Tibial nerve (tissue), 4 donors: ENCODE measurements at regions not wholly inside any gene's neighbourhood (a gene's known extent, or its start where the extent isn't known, plus 50 kb on each side); places are given as distances from the start of the nearest gene placed in this dataset.

Experiments used
- DNase-seq, 2 donors: peaks; one replicate each; pipeline ENCODE4 v3.0.0-alpha.2; 2019; ENCODE audit warnings: low spot score in 2 of 2
- H3K27ac ChIP-seq, 4 donors: fragments of 200-600 bp; sonication (generic) in 3 of 4; one replicate each; pipeline ENCODE4 v1.5.1; 2017 to 2019; ENCODE audit warnings: mild to moderate bottlenecking in 1 of 4
- H3K27me3 ChIP-seq, 2 donors: fragments of 200-600 bp; sonication (generic) in 1 of 2; one replicate each; pipeline versions ENCODE4 v1.5.1 to v1.6.0; 2017 to 2019
- H3K36me3 ChIP-seq, 3 donors: fragments of 200-600 bp; sonication (generic); one replicate each; pipeline ENCODE4 v1.5.1; 2018 to 2019
- H3K4me1 ChIP-seq, 4 donors: fragments of 200-600 bp; sonication (generic) in 3 of 4; one replicate each; pipeline ENCODE4 v1.5.1; 2017 to 2019
- H3K4me3 ChIP-seq, 4 donors: fragments of 200-600 bp; sonication (generic) in 3 of 4; one replicate each; pipeline ENCODE4 v1.5.1; 2017 to 2019; ENCODE audit warnings: mild to moderate bottlenecking in 1 of 4, moderate library complexity in 1 of 4
- H3K9me3 ChIP-seq, 4 donors: fragments of 200-600 bp; sonication (generic) in 3 of 4; one replicate each; pipeline ENCODE4 v1.5.1; 2017 to 2019
- CTCF ChIP-seq, 5 experiments: fragments of 200-600 bp in 3 of 5; fragments of 450-650 bp in 2 of 5; sonication (generic) in 3 of 5; IDR thresholded peaks; one replicate each; pipeline ENCODE4 v1.5.1; 2016 to 2019; ENCODE audit warnings: antibody characterized with exemption in 5 of 5, mild to moderate bottlenecking in 3 of 5, moderate library complexity in 2 of 5
- EP300 ChIP-seq, 2 donors: sonication (generic); formaldehyde crosslinking; IDR thresholded peaks; one replicate each; pipeline ENCODE4 v1.6.1; 2017; ENCODE audit warnings: antibody characterized with exemption in 2 of 2, mild to moderate bottlenecking in 1 of 2
- POLR2A ChIP-seq, 2 donors: fragments of 450-650 bp; IDR thresholded peaks; one replicate each; pipeline ENCODE4 v1.6.1; 2017; ENCODE audit warnings: antibody characterized with exemption in 2 of 2, mild to moderate bottlenecking in 2 of 2, moderate library complexity in 2 of 2
- WGBS, 2 donors: methylation state at CpG; one replicate each; pipeline ENCODE4 v1.1.5; 2018; 5-methylcytosine and 5-hydroxymethylcytosine counted together

GRCh38 chr13:107576430-107576829, 638.9 kb downstream of the LIG4 start:
- H3K27ac ChIP-seq = no peak overlapping the region
- WGBS, 2 donors = 65 to 86% methylated on average over 1 of the region's 1 CpG
- no peak overlapping the region for H3K4me3 ChIP-seq
- no peaks in the 10 kb centered on the region for H3K27me3 ChIP-seq
- H3K9me3 ChIP-seq = no peaks in the 10 kb centered on the region
- no peaks in the 10 kb centered on the region for H3K36me3 ChIP-seq
- TF ChIP-seq CTCF (IDR thresholded peaks at IDR 0.05) (no peak), POLR2A (IDR thresholded peaks at IDR 0.05) (no peak), EP300 (IDR thresholded peaks at IDR 0.05) (no peak)
- no peak for DNase-seq
- no peaks in the 10 kb centered on the region for H3K4me1 ChIP-seq

DNA sequence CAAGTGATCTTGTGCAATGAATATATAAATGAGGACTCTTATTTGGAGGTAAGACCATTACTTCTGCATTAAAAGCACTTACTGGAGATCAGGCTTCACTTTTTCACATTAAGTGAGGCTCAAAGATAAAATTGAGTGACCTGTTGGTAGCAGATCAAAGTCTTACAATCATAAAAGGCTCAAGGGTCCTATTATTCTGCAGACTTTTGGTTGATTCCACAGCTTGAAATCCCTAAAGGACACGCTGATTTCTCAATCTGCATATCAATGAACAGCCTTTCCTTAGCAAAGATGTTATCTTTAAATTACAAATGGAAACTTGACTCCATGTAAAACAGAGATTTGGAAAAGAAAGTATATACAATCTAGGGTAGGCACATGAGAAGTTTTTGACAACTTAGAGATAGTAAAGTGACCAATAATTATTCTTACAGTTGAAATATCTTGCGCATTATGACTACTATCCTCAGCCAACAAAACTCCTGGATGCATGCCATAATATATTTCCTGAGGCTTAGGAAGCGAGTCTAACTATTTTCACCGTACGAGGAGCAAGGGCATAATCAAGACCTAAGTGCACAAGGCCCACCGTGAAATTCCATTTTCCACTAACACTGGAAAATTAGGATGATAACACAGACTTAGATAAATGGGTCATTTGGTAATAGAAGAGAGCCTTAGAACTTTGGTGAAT, 640.7 kb downstream of the LIG4 start:
- no peak for TF ChIP-seq CTCF (IDR thresholded peaks at IDR 0.05)
- TF ChIP-seq EP300 (IDR thresholded peaks at IDR 0.05) = no peak
- TF ChIP-seq POLR2A (IDR thresholded peaks at IDR 0.05) = no peak
- H3K36me3 ChIP-seq = no peaks in the 10 kb centered on the region
- no peak for DNase-seq
- H3K4me1 ChIP-seq = no peaks in the 10 kb centered on the region
- no peak overlapping the region for H3K4me3 ChIP-seq
- H3K27ac ChIP-seq = no peak overlapping the region
- no peaks in the 10 kb centered on the region for H3K27me3 ChIP-seq
- WGBS, 2 donors = 51 to 65% methylated on average over 6 of the region's 6 CpGs
- H3K9me3 ChIP-seq = no peaks in the 10 kb centered on the region

DNA sequence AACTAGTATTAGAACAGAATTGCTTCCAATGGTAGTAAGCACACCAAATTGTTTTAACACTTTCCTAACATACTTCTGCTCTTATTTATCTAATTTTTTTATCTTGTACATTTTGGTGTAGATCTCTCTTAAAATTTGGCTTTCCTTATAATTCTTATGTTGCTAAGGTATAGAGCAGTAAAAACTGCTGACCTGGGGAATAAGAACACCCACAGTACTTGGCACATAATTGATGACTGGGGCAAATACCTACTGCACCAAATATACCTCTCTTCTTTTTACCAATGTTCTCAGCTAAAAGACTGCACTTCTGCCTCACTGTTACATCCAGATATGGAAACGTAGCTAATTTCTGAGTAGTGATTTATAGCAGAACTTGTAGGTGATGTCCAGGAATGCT, 642.2 kb downstream of the LIG4 start:
- no peaks in the 10 kb centered on the region for H3K27me3 ChIP-seq
- no peaks in the 10 kb centered on the region for H3K9me3 ChIP-seq
- H3K36me3 ChIP-seq = no peaks in the 10 kb centered on the region
- H3K27ac ChIP-seq = no peak overlapping the region
- WGBS, 2 donors = 87% methylated on average over 1 of the region's 1 CpG
- no peak overlapping the region for H3K4me3 ChIP-seq
- no peak for TF ChIP-seq CTCF (IDR thresholded peaks at IDR 0.05)
- no peak for TF ChIP-seq POLR2A (IDR thresholded peaks at IDR 0.05)
- TF ChIP-seq EP300 (IDR thresholded peaks at IDR 0.05) = no peak
- DNase-seq = no peak
- H3K4me1 ChIP-seq = no peaks in the 10 kb centered on the region

GRCh38 chr13:107572156-107572555, 643.2 kb downstream of the LIG4 start:
- Histone ChIP-seq H3K36me3 (no peaks in the 10 kb centered on the region), H3K4me3 (no peak overlapping the region), H3K4me1 (no peaks in the 10 kb centered on the region), H3K27me3 (no peaks in the 10 kb centered on the region), H3K9me3 (no peaks in the 10 kb centered on the region), H3K27ac (no peak overlapping the region)
- DNase-seq = no peak
- TF ChIP-seq CTCF (IDR thresholded peaks at IDR 0.05) (no peak), EP300 (IDR thresholded peaks at IDR 0.05) (no peak), POLR2A (IDR thresholded peaks at IDR 0.05) (no peak)
- 37 to 54% methylated on average over 3 of the region's 3 CpGs for WGBS, 2 donors

DNA sequence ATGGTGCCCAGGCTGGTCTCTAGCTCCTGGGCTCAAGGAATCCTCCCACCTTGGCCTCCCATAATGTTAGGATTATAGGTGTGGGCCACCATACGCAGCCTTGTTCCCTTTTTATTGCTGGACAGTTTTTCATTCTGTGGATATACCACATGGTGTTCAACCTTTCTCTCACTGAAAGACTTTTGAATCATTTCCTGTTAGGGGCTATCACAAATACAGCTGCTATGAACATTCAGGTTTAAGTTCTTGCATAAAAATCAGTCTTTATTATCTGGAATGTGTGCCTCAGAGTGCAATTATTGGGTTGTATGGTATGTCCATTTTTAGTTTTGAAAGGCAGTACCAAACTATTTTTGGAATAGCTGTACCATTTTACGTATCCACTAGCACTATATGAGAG, 647.2 kb downstream of the LIG4 start:
- no peaks in the 10 kb centered on the region for H3K9me3 ChIP-seq
- 88 to 93% methylated on average over 2 of the region's 2 CpGs for WGBS, 2 donors
- no peaks in the 10 kb centered on the region for H3K36me3 ChIP-seq
- no peak overlapping the region for H3K27ac ChIP-seq
- H3K4me3 ChIP-seq = no peak overlapping the region
- no peak for TF ChIP-seq EP300 (IDR thresholded peaks at IDR 0.05)
- no peak for TF ChIP-seq POLR2A (IDR thresholded peaks at IDR 0.05)
- TF ChIP-seq CTCF (IDR thresholded peaks at IDR 0.05) = no peak
- DNase-seq = no peak
- no peaks in the 10 kb centered on the region for H3K4me1 ChIP-seq
- H3K27me3 ChIP-seq = no peaks in the 10 kb centered on the region
